NCI-H510A treated with DMSO at 0.1 percent for 48 hours (cell line): ENCODE measurements at regions not wholly inside any gene's neighbourhood (a gene's known extent, or its start where the extent isn't known, plus 50 kb on each side); places are given as distances from the start of the nearest gene placed in this dataset.

Experiments
- DNase-seq: peaks from one replicate; lab custom pipeline; 2025; lab: John Stamatoyannopoulos, UW

- DNase-seq = no peak
Measured at GRCh38 chr4:62896721-62897120, 1512.5 kb downstream of the TECRL start.

- no peak for DNase-seq
Measured at GRCh38 chr4:62881901-62882300, 1527.3 kb downstream of the TECRL start.

GRCh38 chr4:62881210-62881609, 1528.0 kb downstream of the TECRL start:
- DNase-seq = no peak

GRCh38 chr4:62872856-62873255, 1536.4 kb downstream of the TECRL start:
- DNase-seq = no peak

- peak; percentile 45 for DNase-seq
Measured at GRCh38 chr4:62871078-62871477, 1538.2 kb downstream of the TECRL start.

GRCh38 chr4:62870451-62870850, 1538.8 kb downstream of the TECRL start:
- no peak for DNase-seq

GRCh38 chr4:62865261-62865660, 1544.0 kb downstream of the TECRL start:
- no peak for DNase-seq

- no peak for DNase-seq
Measured at GRCh38 chr4:62849696-62850095, 1559.6 kb downstream of the TECRL start.

- DNase-seq = no peak
Measured at GRCh38 chr4:62835631-62836030, 1573.6 kb downstream of the TECRL start.

GRCh38 chr4:62822306-62822705, 1586.9 kb downstream of the TECRL start:
- no peak for DNase-seq

- peak; percentile 40 for DNase-seq
Measured at GRCh38 chr4:62816566-62816965, 1592.7 kb downstream of the TECRL start.

GRCh38 chr4:62814510-62815047, 1594.7 kb downstream of the TECRL start:
- DNase-seq = no peak

- DNase-seq = no peak
Measured at GRCh38 chr4:62806816-62807215, 1602.4 kb downstream of the TECRL start.

GRCh38 chr4:62804075-62804474, 1603.9 kb downstream of the ADGRL3 start:
- no peak for DNase-seq

GRCh38 chr4:62797221-62797620, 1597.1 kb downstream of the ADGRL3 start:
- DNase-seq = no peak

- no peak for DNase-seq
Measured at GRCh38 chr4:62791386-62791785, 1591.3 kb downstream of the ADGRL3 start.

GRCh38 chr4:62771983-62772557, 1571.9 kb downstream of the ADGRL3 start:
- DNase-seq = peak; percentile 12

- DNase-seq = no peak
Measured at GRCh38 chr4:62740296-62740695, 1540.2 kb downstream of the ADGRL3 start.

- DNase-seq = no peak
Measured at GRCh38 chr4:62717154-62717553, 1517.0 kb downstream of the ADGRL3 start.

GRCh38 chr4:62711575-62711974, 1511.4 kb downstream of the ADGRL3 start:
- DNase-seq = no peak

- DNase-seq = peak; percentile 73
Measured at GRCh38 chr4:62709618-62710252, 1509.6 kb downstream of the ADGRL3 start.

GRCh38 chr4:62706423-62706822, 1506.3 kb downstream of the ADGRL3 start:
- no peak for DNase-seq

- no peak for DNase-seq
Measured at GRCh38 chr4:62683799-62684566, 1483.9 kb downstream of the ADGRL3 start.
